Lung (tissue), 11 donors: ENCODE measurements at regions not wholly inside any gene's neighbourhood (a gene's known extent, or its start where the extent isn't known, plus 50 kb on each side); places are given as distances from the start of the nearest gene placed in this dataset.

Experiments
- ATAC-seq: fragments of 200-7000 bp; cut with Tn5 transposase; one replicate; pipeline ENCODE4 v1.9.1; 2020; ENCODE audit warnings: moderate number of reproducible peaks; ENCODE audit not compliant: insufficient read depth, low FRiP score
- DNase-seq, 3 donors: peaks; one replicate each; pipeline ENCODE4 v3.0.0-alpha.2; 2013 to 2017
- H3K27ac ChIP-seq, 2 donors: one replicate each; pipeline ENCODE4 v1.5.1; 2013; ENCODE audit warnings: mild to moderate bottlenecking in 2 of 2, moderate library complexity in 2 of 2, control low read depth in 1 of 2, inconsistent platforms in 1 of 2, low read depth in 1 of 2, low read length in 1 of 2
- H3K27me3 ChIP-seq, 3 donors: one replicate each; pipeline ENCODE4 v1.5.1; 2013; ENCODE audit warnings: low read length in 2 of 3; ENCODE audit not compliant: control insufficient read depth in 3 of 3, insufficient read depth in 3 of 3
- H3K36me3 ChIP-seq, 4 donors: one replicate each; pipeline ENCODE4 v1.5.1; 2013; ENCODE audit warnings: low read length in 4 of 4, mild to moderate bottlenecking in 1 of 4, moderate library complexity in 1 of 4; ENCODE audit not compliant: control insufficient read depth in 4 of 4, insufficient read depth in 4 of 4
- H3K4me1 ChIP-seq, 5 donors: one replicate each; pipeline ENCODE4 v1.5.1; 2013; ENCODE audit warnings: low read length in 5 of 5, mild to moderate bottlenecking in 2 of 5, moderate library complexity in 1 of 5; ENCODE audit not compliant: control insufficient read depth in 5 of 5, insufficient read depth in 5 of 5
- H3K4me3 ChIP-seq: one replicate; pipeline ENCODE4 v1.5.1; 2013; ENCODE audit warnings: mild to moderate bottlenecking, control low read depth, moderate library complexity
- H3K9ac ChIP-seq, 2 donors: one replicate each; pipeline ENCODE4 v1.5.1; 2013; ENCODE audit warnings: low read length in 2 of 2, control low read depth in 1 of 2; ENCODE audit not compliant: insufficient read depth in 1 of 2
- H3K9me3 ChIP-seq, 4 donors: one replicate each; pipeline ENCODE4 v1.5.1; 2013; ENCODE audit warnings: low read length in 3 of 4, mild to moderate bottlenecking in 1 of 4, moderate library complexity in 1 of 4; ENCODE audit not compliant: control insufficient read depth in 4 of 4, insufficient read depth in 3 of 4
- CTCF ChIP-seq: IDR thresholded peaks from 2 replicates; pipeline ENCODE4 v1.5.1; 2012; ENCODE audit warnings: mild to moderate bottlenecking; ENCODE audit errors: control extremely low read depth, extremely low read depth
- WGBS, 2 donors: extraction: QIAGEN DNeasy Blood & Tissue Kit; methylation state at CpG; one replicate each; pipeline ENCODE4 v1.1.7; 2013; 5-methylcytosine and 5-hydroxymethylcytosine counted together
- donor health status: control.
- donor health status: control.
- donor health status: Bipolar disorder and iron deficiency.
- donor health status: healthy.
- donor health status: DM: yes; HTN: yes; CAD: no.

- no peak for TF ChIP-seq CTCF
- no peak overlapping the region for H3K9ac ChIP-seq
- H3K4me3 ChIP-seq: no peak overlapping the region
- H3K27ac ChIP-seq: no peak overlapping the region
- 71 to 76% methylated on average over 2 of the region's 2 CpGs for WGBS, 2 donors
- no peaks in the 10 kb centered on the region for H3K9me3 ChIP-seq
- H3K27me3 ChIP-seq: no peaks in the 10 kb centered on the region
- H3K4me1 ChIP-seq: no peaks in the 10 kb centered on the region
- no peaks in the 10 kb centered on the region for H3K36me3 ChIP-seq
- ATAC-seq (no peak), DNase-seq (no peak)
These were observed 462.2 kb upstream of the RARB start for GRCh38 chr3:24965706-24966385.

- no peaks in the 10 kb centered on the region for H3K27me3 ChIP-seq
- no peaks in the 10 kb centered on the region for H3K4me1 ChIP-seq
- H3K9ac ChIP-seq: no peak overlapping the region
- no peak for DNase-seq
- H3K4me3 ChIP-seq: no peak overlapping the region
- no peak for ATAC-seq
- no peak for TF ChIP-seq CTCF
- H3K9me3 ChIP-seq: no peaks in the 10 kb centered on the region
- no peaks in the 10 kb centered on the region for H3K36me3 ChIP-seq
- no peak overlapping the region for H3K27ac ChIP-seq
- WGBS, 2 donors: 85 to 89% methylated on average over 1 of the region's 1 CpG
These were observed 460.0 kb upstream of the RARB start for GRCh38 chr3:24968036-24968435.

GRCh38 chr3:24972491-24972890 lies 455.6 kb upstream of the RARB start:
- H3K9ac ChIP-seq: no peak overlapping the region
- no peaks in the 10 kb centered on the region for H3K4me1 ChIP-seq
- no peak overlapping the region for H3K4me3 ChIP-seq
- no peaks in the 10 kb centered on the region for H3K9me3 ChIP-seq
- 77 to 81% methylated on average over 1 of the region's 1 CpG for WGBS, 2 donors
- ATAC-seq (no peak), DNase-seq (no peak)
- H3K27ac ChIP-seq: no peak overlapping the region
- H3K36me3 ChIP-seq: no peaks in the 10 kb centered on the region
- H3K27me3 ChIP-seq: no peaks in the 10 kb centered on the region
- no peak for TF ChIP-seq CTCF

GRCh38 chr3:24981309-24981708 lies 446.8 kb upstream of the RARB start:
- no peak overlapping the region for H3K9ac ChIP-seq
- DNase-seq (no peak), ATAC-seq (no peak)
- WGBS, 2 donors: 87 to 88% methylated on average over 5 of the region's 5 CpGs
- H3K9me3 ChIP-seq: no peaks in the 10 kb centered on the region
- TF ChIP-seq CTCF: no peak
- no peak overlapping the region for H3K4me3 ChIP-seq
- H3K27ac ChIP-seq: no peak overlapping the region
- no peaks in the 10 kb centered on the region for H3K27me3 ChIP-seq
- H3K36me3 ChIP-seq: no peaks in the 10 kb centered on the region
- H3K4me1 ChIP-seq: peaks cover 0 to 4% (median 0%) of the 10 kb centered on the region in 5 donors
